NCI-H187 treated with DMSO at 0.1 percent for 48 hours (cell line): ENCODE measurements at regions not wholly inside any gene's neighbourhood (a gene's known extent, or its start where the extent isn't known, plus 50 kb on each side); places are given as distances from the start of the nearest gene placed in this dataset.
"Not testable (repeated sequence)": the region's sequence is repeated elsewhere in the genome, so short reads cannot be mapped to it uniquely, and the experiment has no call there.

Experiments
- DNase-seq: peaks from one replicate; lab custom pipeline; 2025; lab: John Stamatoyannopoulos, UW

GRCh38 chr1:38213646-38214434 lies 167.2 kb upstream of the POU3F1 start:
- DNase-seq: no peak

GRCh38 chr1:38210895-38211177 lies 164.2 kb upstream of the POU3F1 start:
- DNase-seq: no peak

GRCh38 chr1:38210021-38210894 lies 163.7 kb upstream of the POU3F1 start:
- no peak for DNase-seq

- DNase-seq: no peak
Measured at GRCh38 chr1:38208716-38209632, 162.4 kb upstream of the POU3F1 start.

- no peak for DNase-seq
Measured at GRCh38 chr1:38207906-38208305, 161.3 kb upstream of the POU3F1 start.

GRCh38 chr1:38207275-38207674 lies 160.7 kb upstream of the POU3F1 start:
- no peak for DNase-seq

GRCh38 chr1:38204698-38205097 lies 158.1 kb upstream of the POU3F1 start:
- DNase-seq: no peak

- no peak for DNase-seq
Measured at GRCh38 chr1:38203441-38203840, 156.8 kb upstream of the POU3F1 start.

GRCh38 chr1:38201431-38201830 lies 154.8 kb upstream of the POU3F1 start:
- no peak for DNase-seq

- no peak for DNase-seq
Measured at GRCh38 chr1:38198621-38199020, 152.0 kb upstream of the POU3F1 start.

- DNase-seq: no peak
Measured at GRCh38 chr1:38198099-38198498, 151.5 kb upstream of the POU3F1 start.

- no peak for DNase-seq
Measured at GRCh38 chr1:38197312-38198061, 150.9 kb upstream of the POU3F1 start.

GRCh38 chr1:38194472-38194871 lies 147.9 kb upstream of the POU3F1 start:
- DNase-seq: no peak

- DNase-seq: no peak
Measured at GRCh38 chr1:38193040-38193439, 146.4 kb upstream of the POU3F1 start.

- no peak for DNase-seq
Measured at GRCh38 chr1:38191461-38191860, 144.9 kb upstream of the POU3F1 start.

GRCh38 chr1:38190983-38191382 lies 144.4 kb upstream of the POU3F1 start:
- DNase-seq: no peak

- no peak for DNase-seq
Measured at GRCh38 chr1:38187552-38187951, 141.0 kb upstream of the POU3F1 start.

- DNase-seq: no peak
Measured at GRCh38 chr1:38186566-38186965, 140.0 kb upstream of the POU3F1 start.

GRCh38 chr1:38185913-38186312 lies 139.3 kb upstream of the POU3F1 start:
- no peak for DNase-seq

- DNase-seq: no peak
Measured at GRCh38 chr1:38183747-38184146, 137.2 kb upstream of the POU3F1 start.

- DNase-seq: no peak
Measured at GRCh38 chr1:38183096-38183495, 136.5 kb upstream of the POU3F1 start.

- DNase-seq: not testable (repeated sequence)
Measured at GRCh38 chr1:38180388-38180787, 133.8 kb upstream of the POU3F1 start.
